A673 (cell line): ENCODE measurements at regions not wholly inside any gene's neighbourhood (a gene's known extent, or its start where the extent isn't known, plus 50 kb on each side); places are given as distances from the start of the nearest gene placed in this dataset.

Experiments used
- CTCF ChIP-seq: fragments of 300-800, 200-600 bp; sonication (generic); conservative IDR thresholded peaks from 2 replicates; pipeline ENCODE4 v1.5.1; 2017; ENCODE audit warnings: low read depth, mild to moderate bottlenecking, antibody characterized with exemption, low read length, moderate library complexity, mixed read lengths
- EZH2 ChIP-seq: fragments of 200-600 bp; sonication (generic); IDR thresholded peaks from 2 replicates; pipeline ENCODE4 v1.6.1; 2017; ENCODE audit warnings: borderline replicate concordance, low read depth, mild to moderate bottlenecking, mixed read lengths, antibody characterized with exemption, low read length; ENCODE audit not compliant: poor library complexity, severe bottlenecking

DNA sequence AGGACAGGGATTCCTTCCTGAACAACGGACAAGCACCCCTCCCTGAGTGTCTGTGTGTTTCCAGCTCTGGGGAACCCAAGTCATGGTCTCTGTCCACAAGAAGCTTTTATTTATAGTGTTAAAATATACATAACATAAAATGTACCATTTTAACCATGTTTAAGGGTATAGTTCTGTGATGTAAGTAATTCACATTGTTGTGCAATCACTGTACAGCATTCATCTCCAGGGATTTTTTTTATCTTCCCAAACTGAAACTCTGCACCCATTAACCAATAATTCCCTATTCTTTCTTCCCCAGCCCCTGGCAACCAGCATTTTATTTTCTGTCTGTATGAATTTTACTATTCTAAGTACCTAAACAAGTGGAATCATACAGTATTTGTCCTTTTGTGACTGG lies 84.2 kb downstream of the FOXF2 start:
- TF ChIP-seq CTCF (no peak), EZH2 (no peak)
